ENCODE measurements at regions not wholly inside any gene's neighbourhood (a gene's known extent, or its start where the extent isn't known, plus 50 kb on each side); places are given as distances from the start of the nearest gene placed in this dataset.

GRCh38 chr13:103222683-103223082, 156.5 kb upstream of the SLC10A2 start:
- TF ChIP-seq CTCF (IDR thresholded peaks at IDR 0.05; ENCODE audit: low read length) (no peak), EZH2 (IDR thresholded peaks at IDR 0.05; ENCODE audit: borderline replicate concordance, low read length) (no peak)
